HCT116 (cell line): ENCODE measurements at regions not wholly inside any gene's neighbourhood (a gene's known extent, or its start where the extent isn't known, plus 50 kb on each side); places are given as distances from the start of the nearest gene placed in this dataset.

Source experiments
- POLR2AphosphoS5 ChIP-seq: IDR thresholded peaks from 2 replicates; pipeline ENCODE4 v1.6.1; 2011; ENCODE audit warnings: mild to moderate bottlenecking, low read depth, low read length, moderate library complexity
- TF ChIP-seq, protein P1 (sequence below), 3 experiments: fragments of 200-600 bp in 1 of 3; sonication (generic) in 1 of 3; IDR thresholded peaks in 2 of 3; conservative IDR thresholded peaks in 1 of 3; 2 replicates each; pipeline ENCODE4 v1.5.1; 2012 to 2017; ENCODE audit warnings: low read depth in 2 of 3, low read length in 2 of 3, antibody characterized with exemption in 1 of 3, borderline replicate concordance in 1 of 3, control low read depth in 1 of 3, mild to moderate bottlenecking in 1 of 3, mixed read lengths in 1 of 3, mixed run types in 1 of 3, moderate library complexity in 1 of 3; ENCODE audit not compliant: insufficient read depth in 1 of 3
- TF ChIP-seq, protein P2 (sequence below): IDR thresholded peaks from 2 replicates; pipeline ENCODE4 v1.6.1; 2011; ENCODE audit warnings: mild to moderate bottlenecking, low read length, moderate library complexity; ENCODE audit not compliant: insufficient replicate concordance; ENCODE audit errors: extremely low read depth

DNA sequence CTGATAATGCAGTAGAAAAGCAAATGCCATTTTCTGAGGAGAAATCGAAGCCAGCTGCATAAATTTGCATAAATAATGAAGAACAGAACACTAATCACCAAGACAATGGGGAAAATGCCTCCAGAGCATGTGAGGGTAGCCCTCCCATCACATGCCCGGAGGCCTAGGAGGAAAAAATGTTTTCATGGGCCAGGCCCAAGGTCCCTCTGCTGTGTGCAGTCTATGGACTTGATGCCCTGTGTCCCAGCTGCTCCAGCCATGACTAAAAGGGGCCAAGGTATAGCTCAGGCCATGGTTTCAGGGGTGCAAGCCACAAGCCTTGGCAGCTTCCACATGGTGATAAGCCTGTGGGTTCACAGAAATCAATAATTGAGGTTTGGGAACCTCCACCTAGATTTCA, 164.1 kb downstream of the HAO1 start:
- TF ChIP-seq POLR2AphosphoS5, result no peak
- TF ChIP-seq, protein P1, sequence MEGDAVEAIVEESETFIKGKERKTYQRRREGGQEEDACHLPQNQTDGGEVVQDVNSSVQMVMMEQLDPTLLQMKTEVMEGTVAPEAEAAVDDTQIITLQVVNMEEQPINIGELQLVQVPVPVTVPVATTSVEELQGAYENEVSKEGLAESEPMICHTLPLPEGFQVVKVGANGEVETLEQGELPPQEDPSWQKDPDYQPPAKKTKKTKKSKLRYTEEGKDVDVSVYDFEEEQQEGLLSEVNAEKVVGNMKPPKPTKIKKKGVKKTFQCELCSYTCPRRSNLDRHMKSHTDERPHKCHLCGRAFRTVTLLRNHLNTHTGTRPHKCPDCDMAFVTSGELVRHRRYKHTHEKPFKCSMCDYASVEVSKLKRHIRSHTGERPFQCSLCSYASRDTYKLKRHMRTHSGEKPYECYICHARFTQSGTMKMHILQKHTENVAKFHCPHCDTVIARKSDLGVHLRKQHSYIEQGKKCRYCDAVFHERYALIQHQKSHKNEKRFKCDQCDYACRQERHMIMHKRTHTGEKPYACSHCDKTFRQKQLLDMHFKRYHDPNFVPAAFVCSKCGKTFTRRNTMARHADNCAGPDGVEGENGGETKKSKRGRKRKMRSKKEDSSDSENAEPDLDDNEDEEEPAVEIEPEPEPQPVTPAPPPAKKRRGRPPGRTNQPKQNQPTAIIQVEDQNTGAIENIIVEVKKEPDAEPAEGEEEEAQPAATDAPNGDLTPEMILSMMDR (IDR thresholded peaks at IDR 0.05 in 2 of 3, conservative IDR thresholded peaks at IDR 0.05 in 1 of 3; ENCODE audit: borderline replicate concordance in 1 of 3, insufficient read depth in 1 of 3, low read depth in 2 of 3, low read length in 2 of 3), result no peak
- TF ChIP-seq, protein P2, sequence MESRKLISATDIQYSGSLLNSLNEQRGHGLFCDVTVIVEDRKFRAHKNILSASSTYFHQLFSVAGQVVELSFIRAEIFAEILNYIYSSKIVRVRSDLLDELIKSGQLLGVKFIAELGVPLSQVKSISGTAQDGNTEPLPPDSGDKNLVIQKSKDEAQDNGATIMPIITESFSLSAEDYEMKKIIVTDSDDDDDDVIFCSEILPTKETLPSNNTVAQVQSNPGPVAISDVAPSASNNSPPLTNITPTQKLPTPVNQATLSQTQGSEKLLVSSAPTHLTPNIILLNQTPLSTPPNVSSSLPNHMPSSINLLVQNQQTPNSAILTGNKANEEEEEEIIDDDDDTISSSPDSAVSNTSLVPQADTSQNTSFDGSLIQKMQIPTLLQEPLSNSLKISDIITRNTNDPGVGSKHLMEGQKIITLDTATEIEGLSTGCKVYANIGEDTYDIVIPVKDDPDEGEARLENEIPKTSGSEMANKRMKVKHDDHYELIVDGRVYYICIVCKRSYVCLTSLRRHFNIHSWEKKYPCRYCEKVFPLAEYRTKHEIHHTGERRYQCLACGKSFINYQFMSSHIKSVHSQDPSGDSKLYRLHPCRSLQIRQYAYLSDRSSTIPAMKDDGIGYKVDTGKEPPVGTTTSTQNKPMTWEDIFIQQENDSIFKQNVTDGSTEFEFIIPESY, result no peak
